ENCODE measurements at regions not wholly inside any gene's neighbourhood (a gene's known extent, or its start where the extent isn't known, plus 50 kb on each side); places are given as distances from the start of the nearest gene placed in this dataset.
"Not testable (repeated sequence)": the region's sequence is repeated elsewhere in the genome, so short reads cannot be mapped to it uniquely, and the experiment has no call there.

GRCh38 chr5:100103592-100104119 lies 431.5 kb upstream of the FAM174A start:
- CTCF ChIA-PET, H3K36me3 Mint-ChIP-seq, DNase-seq, H3K27ac Mint-ChIP-seq, H3K4me3 Mint-ChIP-seq, H3K27me3 Mint-ChIP-seq, H3K9me3 Mint-ChIP-seq, H3K4me1 Mint-ChIP-seq: not testable (repeated sequence)

- H3K9me3 Mint-ChIP-seq, H3K4me1 Mint-ChIP-seq, H3K4me3 Mint-ChIP-seq, H3K27me3 Mint-ChIP-seq, CTCF ChIA-PET, H3K36me3 Mint-ChIP-seq, H3K27ac Mint-ChIP-seq, DNase-seq: not testable (repeated sequence)
Observed at GRCh38 chr5:100101466-100101865, 433.7 kb upstream of the FAM174A start.

- H3K27ac Mint-ChIP-seq, H3K4me3 Mint-ChIP-seq, DNase-seq, H3K9me3 Mint-ChIP-seq, H3K36me3 Mint-ChIP-seq, CTCF ChIA-PET, H3K4me1 Mint-ChIP-seq, H3K27me3 Mint-ChIP-seq: not testable (repeated sequence)
Observed at GRCh38 chr5:100096328-100096727, 438.8 kb upstream of the FAM174A start.

GRCh38 chr5:100080703-100081102 lies 454.5 kb upstream of the FAM174A start:
- H3K27ac Mint-ChIP-seq, H3K4me3 Mint-ChIP-seq, DNase-seq, H3K36me3 Mint-ChIP-seq, CTCF ChIA-PET, H3K9me3 Mint-ChIP-seq, H3K27me3 Mint-ChIP-seq, H3K4me1 Mint-ChIP-seq: not testable (repeated sequence)

GRCh38 chr5:100079163-100079562 lies 456.0 kb upstream of the FAM174A start:
- H3K4me3 Mint-ChIP-seq, H3K9me3 Mint-ChIP-seq, H3K27me3 Mint-ChIP-seq, DNase-seq, CTCF ChIA-PET, H3K27ac Mint-ChIP-seq, H3K36me3 Mint-ChIP-seq, H3K4me1 Mint-ChIP-seq: not testable (repeated sequence)

- H3K36me3 Mint-ChIP-seq, H3K9me3 Mint-ChIP-seq, H3K27ac Mint-ChIP-seq, H3K27me3 Mint-ChIP-seq, H3K4me1 Mint-ChIP-seq, CTCF ChIA-PET, DNase-seq, H3K4me3 Mint-ChIP-seq: not testable (repeated sequence)
Observed at GRCh38 chr5:100066020-100066419, 469.2 kb upstream of the FAM174A start.

GRCh38 chr5:100043475-100043874 lies 491.7 kb upstream of the FAM174A start:
- Mint-ChIP-seq H3K4me1 (no peaks in the 10 kb centered on the region), H3K36me3 (no peaks in the 10 kb centered on the region), H3K4me3 (no peak overlapping the region), H3K9me3 (no peaks in the 10 kb centered on the region), H3K27me3 (no peaks in the 10 kb centered on the region), H3K27ac (no peak overlapping the region)
- CTCF ChIA-PET: no interaction called here
- DNase-seq: no peak

- Mint-ChIP-seq H3K36me3 (no peaks in the 10 kb centered on the region), H3K9me3 (no peaks in the 10 kb centered on the region), H3K27ac (no peak overlapping the region), H3K4me3 (no peak overlapping the region), H3K4me1 (no peaks in the 10 kb centered on the region), H3K27me3 (no peaks in the 10 kb centered on the region)
- DNase-seq: no peak
- CTCF ChIA-PET: no interaction called here
Observed at GRCh38 chr5:100026606-100027005, 508.6 kb upstream of the FAM174A start.

GRCh38 chr5:100023536-100023935 lies 511.6 kb upstream of the FAM174A start:
- no peak overlapping the region for H3K27ac Mint-ChIP-seq
- no peaks in the 10 kb centered on the region for H3K36me3 Mint-ChIP-seq
- no peaks in the 10 kb centered on the region for H3K9me3 Mint-ChIP-seq
- H3K4me3 Mint-ChIP-seq: no peak overlapping the region
- CTCF ChIA-PET: no interaction called here
- DNase-seq: no peak
- no peaks in the 10 kb centered on the region for H3K27me3 Mint-ChIP-seq
- no peaks in the 10 kb centered on the region for H3K4me1 Mint-ChIP-seq

- CTCF ChIA-PET: no interaction called here
- no peak for DNase-seq
- H3K9me3 Mint-ChIP-seq: no peaks in the 10 kb centered on the region
- no peak overlapping the region for H3K27ac Mint-ChIP-seq
- no peak overlapping the region for H3K4me3 Mint-ChIP-seq
- H3K36me3 Mint-ChIP-seq: no peaks in the 10 kb centered on the region
- no peaks in the 10 kb centered on the region for H3K27me3 Mint-ChIP-seq
- H3K4me1 Mint-ChIP-seq: no peaks in the 10 kb centered on the region
Observed at GRCh38 chr5:100017520-100018262, 517.5 kb upstream of the FAM174A start.

- H3K4me3 Mint-ChIP-seq, H3K9me3 Mint-ChIP-seq, CTCF ChIA-PET, H3K27me3 Mint-ChIP-seq, H3K27ac Mint-ChIP-seq, DNase-seq, H3K36me3 Mint-ChIP-seq, H3K4me1 Mint-ChIP-seq: not testable (repeated sequence)
Observed at GRCh38 chr5:100013305-100013704, 521.9 kb upstream of the FAM174A start.

- CTCF ChIA-PET, H3K27ac Mint-ChIP-seq, H3K27me3 Mint-ChIP-seq, H3K36me3 Mint-ChIP-seq, H3K9me3 Mint-ChIP-seq, DNase-seq, H3K4me1 Mint-ChIP-seq, H3K4me3 Mint-ChIP-seq: not testable (repeated sequence)
Observed at GRCh38 chr5:100011160-100011559, 524.0 kb upstream of the FAM174A start.

GRCh38 chr5:100004969-100005368 lies 530.2 kb upstream of the FAM174A start:
- CTCF ChIA-PET: no interaction called here

GRCh38 chr5:99998319-99998718 lies 536.9 kb upstream of the FAM174A start:
- H3K27ac Mint-ChIP-seq: no peak overlapping the region
- peaks cover 2% of the 10 kb centered on the region for H3K9me3 Mint-ChIP-seq
- CTCF ChIA-PET: no interaction called here
- no peaks in the 10 kb centered on the region for H3K27me3 Mint-ChIP-seq
- no peaks in the 10 kb centered on the region for H3K36me3 Mint-ChIP-seq
- H3K4me3 Mint-ChIP-seq: no peak overlapping the region
- DNase-seq: no peak
- H3K4me1 Mint-ChIP-seq: no peaks in the 10 kb centered on the region

More at GRCh38 chr5:100004969-100005368, 530.2 kb upstream of the FAM174A start:
- H3K9me3 Mint-ChIP-seq: no peaks in the 10 kb centered on the region
- no peaks in the 10 kb centered on the region for H3K36me3 Mint-ChIP-seq
- DNase-seq: no peak
- no peak overlapping the region for H3K4me3 Mint-ChIP-seq
- no peaks in the 10 kb centered on the region for H3K27me3 Mint-ChIP-seq
- no peak overlapping the region for H3K27ac Mint-ChIP-seq
- no peaks in the 10 kb centered on the region for H3K4me1 Mint-ChIP-seq

GRCh38 chr5:99995407-99995806 lies 539.8 kb upstream of the FAM174A start:
- H3K4me3 Mint-ChIP-seq: no peak overlapping the region
- no peak for DNase-seq
- H3K36me3 Mint-ChIP-seq: no peaks in the 10 kb centered on the region
- H3K9me3 Mint-ChIP-seq: peaks cover 2% of the 10 kb centered on the region
- no peaks in the 10 kb centered on the region for H3K27me3 Mint-ChIP-seq
- no peak overlapping the region for H3K27ac Mint-ChIP-seq
- CTCF ChIA-PET: no interaction called here
- H3K4me1 Mint-ChIP-seq: no peaks in the 10 kb centered on the region

- H3K27ac Mint-ChIP-seq: no peak overlapping the region
- CTCF ChIA-PET: no interaction called here
Observed at GRCh38 chr5:99973779-99974178, 561.4 kb upstream of the FAM174A start.

More at GRCh38 chr5:99973779-99974178, 561.4 kb upstream of the FAM174A start:
- no peaks in the 10 kb centered on the region for H3K27me3 Mint-ChIP-seq
- no peaks in the 10 kb centered on the region for H3K9me3 Mint-ChIP-seq
- no peaks in the 10 kb centered on the region for H3K36me3 Mint-ChIP-seq
- no peaks in the 10 kb centered on the region for H3K4me1 Mint-ChIP-seq
- no peak overlapping the region for H3K4me3 Mint-ChIP-seq
- no peak for DNase-seq
